ENCODE measurements at regions not wholly inside any gene's neighbourhood (a gene's known extent, or its start where the extent isn't known, plus 50 kb on each side); places are given as distances from the start of the nearest gene placed in this dataset.

DNA sequence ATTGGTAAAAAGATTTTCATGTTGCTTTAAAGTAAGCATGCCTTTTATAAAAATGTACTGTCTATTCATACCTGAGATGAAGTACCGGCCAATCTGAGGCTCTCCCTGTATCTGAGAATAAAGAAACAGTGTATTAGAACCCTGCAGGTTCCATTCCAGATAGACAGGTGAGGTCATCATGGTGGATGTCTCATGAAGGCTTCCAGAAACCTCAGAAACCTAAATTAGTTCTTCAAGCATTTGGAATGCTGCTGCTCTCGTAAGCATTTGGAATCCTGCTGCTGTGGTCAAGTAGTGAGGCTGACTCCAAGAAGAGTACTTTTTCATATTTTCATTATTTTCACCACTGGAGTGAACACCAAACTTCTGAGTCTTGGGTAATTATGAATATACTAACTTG is 642.3 kb downstream of the MAFB start:
- Histone ChIP-seq H3K27ac (ENCODE audit: low read depth, low read length, poor library complexity, severe bottlenecking) (no peak overlapping the region), H3K4me3 (ENCODE audit: low read depth, low read length, poor library complexity, severe bottlenecking) (no peak overlapping the region), H3K9me3 (ENCODE audit: low read length) (no peaks in the 10 kb centered on the region), H3K27me3 (ENCODE audit: insufficient read depth, low read length) (no peaks in the 10 kb centered on the region), H3K36me3 (ENCODE audit: insufficient read depth, low read length) (no peaks in the 10 kb centered on the region), H3K4me2 (ENCODE audit: low read length) (no peak overlapping the region), H4K20me1 (ENCODE audit: insufficient read depth, low read length) (no peaks in the 10 kb centered on the region), H3K79me2 (ENCODE audit: insufficient read depth, low read length) (no peaks in the 10 kb centered on the region), H2AFZ (ENCODE audit: low read length) (no peak overlapping the region), H3F3A (ENCODE audit: insufficient read depth, low read length) (no peaks in the 10 kb centered on the region), H3K9me2 (ENCODE audit: low read depth, low read length) (no peaks in the 10 kb centered on the region), H3K4me1 (ENCODE audit: insufficient read depth, low read length, severe bottlenecking) (no peaks in the 10 kb centered on the region), H3K9ac (ENCODE audit: low read length) (no peak overlapping the region)
- TF ChIP-seq CTCF (IDR thresholded peaks at IDR 0.05; ENCODE audit: low read length), result no peak
- no peak for TF ChIP-seq EZH2 (IDR thresholded peaks at IDR 0.05; ENCODE audit: borderline replicate concordance, low read length)

GRCh38 chr20:40037511-40037910 is 651.5 kb downstream of the MAFB start:
- Histone ChIP-seq H3K4me3 (ENCODE audit: low read depth, low read length, poor library complexity, severe bottlenecking) (no peak overlapping the region), H3K9ac (ENCODE audit: low read length) (no peak overlapping the region), H3K9me3 (ENCODE audit: low read length) (no peaks in the 10 kb centered on the region), H3K36me3 (ENCODE audit: insufficient read depth, low read length) (no peaks in the 10 kb centered on the region), H3K27ac (ENCODE audit: low read depth, low read length, poor library complexity, severe bottlenecking) (no peak overlapping the region), H3K4me2 (ENCODE audit: low read length) (no peak overlapping the region), H3K27me3 (ENCODE audit: insufficient read depth, low read length) (no peaks in the 10 kb centered on the region), H3K79me2 (ENCODE audit: insufficient read depth, low read length) (no peaks in the 10 kb centered on the region), H4K20me1 (ENCODE audit: insufficient read depth, low read length) (no peaks in the 10 kb centered on the region), H3K9me2 (ENCODE audit: low read depth, low read length) (no peaks in the 10 kb centered on the region), H2AFZ (ENCODE audit: low read length) (no peak overlapping the region), H3K4me1 (ENCODE audit: insufficient read depth, low read length, severe bottlenecking) (no peaks in the 10 kb centered on the region), H3F3A (ENCODE audit: insufficient read depth, low read length) (no peaks in the 10 kb centered on the region)
- no peak for TF ChIP-seq CTCF (IDR thresholded peaks at IDR 0.05; ENCODE audit: low read length)
- no peak for TF ChIP-seq EZH2 (IDR thresholded peaks at IDR 0.05; ENCODE audit: borderline replicate concordance, low read length)

DNA sequence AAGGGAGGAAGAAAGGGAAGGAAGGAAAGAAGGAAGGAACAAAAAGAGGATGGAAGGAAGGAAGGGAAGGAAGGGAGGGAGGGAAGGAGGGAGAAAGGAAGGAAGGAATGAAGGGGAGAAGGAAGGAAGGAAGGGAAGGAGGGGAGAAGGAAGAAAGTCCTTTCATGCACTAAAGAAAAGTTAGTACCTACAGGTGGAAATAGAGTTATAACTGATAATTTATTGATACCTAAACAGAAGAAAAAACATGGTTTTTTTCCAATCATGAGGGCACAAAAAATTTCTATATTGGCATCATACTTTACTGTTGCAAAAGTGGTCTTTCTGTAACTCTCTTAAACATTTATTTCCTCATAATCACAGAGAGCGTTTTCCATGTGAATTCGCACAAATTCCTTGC is 659.4 kb downstream of the MAFB start:
- Histone ChIP-seq H3K9me3 (ENCODE audit: low read length) (no peaks in the 10 kb centered on the region), H3F3A (ENCODE audit: insufficient read depth, low read length) (no peaks in the 10 kb centered on the region), H4K20me1 (ENCODE audit: insufficient read depth, low read length) (no peaks in the 10 kb centered on the region), H3K27ac (ENCODE audit: low read depth, low read length, poor library complexity, severe bottlenecking) (no peak overlapping the region), H3K9ac (ENCODE audit: low read length) (no peak overlapping the region), H2AFZ (ENCODE audit: low read length) (no peak overlapping the region), H3K27me3 (ENCODE audit: insufficient read depth, low read length) (no peaks in the 10 kb centered on the region), H3K9me2 (ENCODE audit: low read depth, low read length) (no peaks in the 10 kb centered on the region), H3K4me1 (ENCODE audit: insufficient read depth, low read length, severe bottlenecking) (no peaks in the 10 kb centered on the region), H3K4me2 (ENCODE audit: low read length) (no peak overlapping the region), H3K36me3 (ENCODE audit: insufficient read depth, low read length) (no peaks in the 10 kb centered on the region), H3K4me3 (ENCODE audit: low read depth, low read length, poor library complexity, severe bottlenecking) (no peak overlapping the region), H3K79me2 (ENCODE audit: insufficient read depth, low read length) (no peaks in the 10 kb centered on the region)
- TF ChIP-seq CTCF (IDR thresholded peaks at IDR 0.05; ENCODE audit: low read length) (no peak), EZH2 (IDR thresholded peaks at IDR 0.05; ENCODE audit: borderline replicate concordance, low read length) (no peak)
